Choroid plexus epithelial cell (primary cell): ENCODE measurements at regions not wholly inside any gene's neighbourhood (a gene's known extent, or its start where the extent isn't known, plus 50 kb on each side); places are given as distances from the start of the nearest gene placed in this dataset.

Experiments
- DNase-seq: peaks from one replicate; pipeline ENCODE4 v3.0.0-alpha.2; 2010; ENCODE audit warnings: low read depth
- H3K4me3 ChIP-seq: 2 replicates; pipeline ENCODE4 v1.5.1; 2011; ENCODE audit warnings: low read depth, mild to moderate bottlenecking, control low read depth, low read length, moderate library complexity
- TF ChIP-seq, protein P1 (sequence below): conservative IDR thresholded peaks from 2 replicates; pipeline ENCODE4 v1.5.1; 2011; ENCODE audit warnings: low read depth, mild to moderate bottlenecking, control low read depth, inconsistent platforms, low read length, moderate library complexity

DNA sequence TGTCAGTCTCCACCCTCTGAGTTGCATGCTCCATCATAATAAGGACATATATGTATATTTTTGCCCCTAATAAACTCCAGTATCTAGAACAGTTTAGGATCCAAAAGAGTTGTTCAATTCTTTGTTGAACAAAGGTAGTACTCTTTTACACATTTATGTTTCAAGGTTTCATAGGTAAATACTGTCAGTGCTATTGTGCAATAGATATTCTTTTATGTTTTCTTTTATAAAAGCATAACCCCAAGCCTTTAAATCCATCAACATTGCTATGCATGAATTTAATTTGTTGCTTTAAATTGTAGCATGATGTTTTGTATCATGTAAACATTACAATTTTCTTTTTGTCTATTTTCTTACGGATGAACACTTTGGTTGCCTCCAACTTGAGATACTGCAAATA lies 469.7 kb upstream of the COBL start:
- no peak overlapping the region for H3K4me3 ChIP-seq
- DNase-seq, result no peak
- TF ChIP-seq, protein P1, sequence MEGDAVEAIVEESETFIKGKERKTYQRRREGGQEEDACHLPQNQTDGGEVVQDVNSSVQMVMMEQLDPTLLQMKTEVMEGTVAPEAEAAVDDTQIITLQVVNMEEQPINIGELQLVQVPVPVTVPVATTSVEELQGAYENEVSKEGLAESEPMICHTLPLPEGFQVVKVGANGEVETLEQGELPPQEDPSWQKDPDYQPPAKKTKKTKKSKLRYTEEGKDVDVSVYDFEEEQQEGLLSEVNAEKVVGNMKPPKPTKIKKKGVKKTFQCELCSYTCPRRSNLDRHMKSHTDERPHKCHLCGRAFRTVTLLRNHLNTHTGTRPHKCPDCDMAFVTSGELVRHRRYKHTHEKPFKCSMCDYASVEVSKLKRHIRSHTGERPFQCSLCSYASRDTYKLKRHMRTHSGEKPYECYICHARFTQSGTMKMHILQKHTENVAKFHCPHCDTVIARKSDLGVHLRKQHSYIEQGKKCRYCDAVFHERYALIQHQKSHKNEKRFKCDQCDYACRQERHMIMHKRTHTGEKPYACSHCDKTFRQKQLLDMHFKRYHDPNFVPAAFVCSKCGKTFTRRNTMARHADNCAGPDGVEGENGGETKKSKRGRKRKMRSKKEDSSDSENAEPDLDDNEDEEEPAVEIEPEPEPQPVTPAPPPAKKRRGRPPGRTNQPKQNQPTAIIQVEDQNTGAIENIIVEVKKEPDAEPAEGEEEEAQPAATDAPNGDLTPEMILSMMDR, result no peak

DNA sequence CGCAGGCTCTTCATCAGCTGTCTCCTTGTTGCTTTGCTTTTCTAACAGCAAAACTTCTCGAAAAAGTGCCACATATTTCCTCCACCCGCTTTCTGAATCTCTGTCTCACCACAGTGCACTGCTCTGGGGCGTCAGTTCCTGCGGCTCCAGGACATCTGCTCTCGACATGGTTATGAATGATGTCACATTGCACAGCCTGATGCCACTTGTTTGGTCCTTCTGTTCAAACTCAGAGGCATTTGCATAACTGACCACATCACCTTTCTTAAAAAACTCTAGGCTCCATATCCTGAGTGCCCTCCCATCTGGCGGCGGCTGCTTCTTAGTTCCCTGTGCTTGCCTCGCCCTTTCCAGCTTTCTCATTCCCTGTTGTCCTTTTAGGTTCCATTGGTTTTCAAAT lies 469.3 kb upstream of the COBL start:
- no peak for DNase-seq
- H3K4me3 ChIP-seq, result no peak overlapping the region
- TF ChIP-seq, protein P1, result no peak

DNA sequence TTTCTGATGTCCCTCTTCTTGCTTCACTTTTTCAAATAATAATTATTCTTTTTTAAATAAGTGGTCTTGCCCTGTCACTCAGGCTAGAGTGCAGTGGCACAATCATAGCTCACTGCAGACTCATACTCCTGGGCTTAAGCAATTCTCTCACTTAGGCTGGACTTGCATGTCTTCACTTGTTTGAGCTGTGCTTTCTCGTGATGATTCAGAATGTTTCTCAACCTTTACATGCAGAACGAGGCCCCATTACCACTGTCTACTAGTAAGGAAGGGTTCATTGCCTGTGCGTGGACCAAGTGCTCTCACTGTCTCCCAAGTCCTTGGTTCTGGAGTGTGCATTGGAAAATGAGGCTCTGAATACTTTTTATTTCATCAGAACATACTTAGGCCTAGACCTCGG lies 468.6 kb upstream of the COBL start:
- no peak overlapping the region for H3K4me3 ChIP-seq
- DNase-seq, result no peak
- TF ChIP-seq, protein P1, result no peak

DNA sequence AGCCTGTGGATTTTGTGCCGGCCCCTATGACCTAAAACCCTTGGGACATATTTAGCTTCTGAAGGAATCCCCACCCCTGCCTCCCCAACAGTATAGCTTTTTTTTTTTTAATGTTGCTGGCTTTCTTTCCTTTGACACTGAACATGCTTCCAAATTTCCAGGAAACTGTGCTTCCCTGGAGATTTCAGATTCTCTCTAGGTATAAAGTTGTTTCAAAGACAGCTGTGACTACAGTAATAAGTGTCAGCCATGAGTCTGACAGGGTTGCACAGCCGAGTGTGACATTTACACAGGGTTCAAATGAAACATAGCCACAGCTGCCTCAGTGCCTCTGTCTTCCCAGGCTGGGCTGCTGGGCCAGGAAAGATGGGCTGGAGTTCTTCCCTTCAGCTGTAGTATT lies 466.6 kb upstream of the COBL start:
- no peak overlapping the region for H3K4me3 ChIP-seq
- TF ChIP-seq, protein P1, result no peak
- DNase-seq, result no peak

DNA sequence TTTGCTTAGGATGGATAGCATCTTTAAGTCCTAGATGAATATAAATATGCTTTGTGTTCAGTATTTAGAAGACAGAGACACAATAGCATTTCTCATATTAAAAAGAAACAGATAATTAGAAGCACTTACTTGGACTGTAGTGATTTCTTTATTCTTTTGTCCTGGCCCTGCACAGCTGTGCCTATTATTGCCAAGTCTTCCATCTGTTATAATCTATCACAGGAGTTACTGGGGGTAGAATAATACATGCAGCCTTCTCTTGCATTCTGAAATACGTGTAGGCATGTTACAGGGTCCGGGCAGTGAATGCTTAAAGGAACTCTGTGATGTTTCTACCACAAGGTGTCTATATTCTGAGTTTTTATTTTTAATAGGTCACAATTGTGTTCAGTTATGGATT lies 461.5 kb upstream of the COBL start:
- H3K4me3 ChIP-seq, result no peak overlapping the region
- TF ChIP-seq, protein P1, result no peak
- DNase-seq, result no peak

GRCh38 chr7:51774178-51774577 lies 457.6 kb upstream of the COBL start:
- TF ChIP-seq, protein P1, result no peak
- H3K4me3 ChIP-seq, result no peak overlapping the region
- no peak for DNase-seq

GRCh38 chr7:51772190-51772589 lies 455.6 kb upstream of the COBL start:
- H3K4me3 ChIP-seq, result no peak overlapping the region
- TF ChIP-seq, protein P1, result no peak
- no peak for DNase-seq
